Fibroblast of mammary gland (primary cell): ENCODE measurements at regions not wholly inside any gene's neighbourhood (a gene's known extent, or its start where the extent isn't known, plus 50 kb on each side); places are given as distances from the start of the nearest gene placed in this dataset.

Experiments
- DNase-seq: peaks from one replicate; pipeline ENCODE4 v3.0.0-alpha.2; 2010; ENCODE audit warnings: low read depth
- H3K4me3 ChIP-seq: 2 replicates; pipeline ENCODE4 v1.5.1; 2011; ENCODE audit warnings: low read depth, mild to moderate bottlenecking, low read length, moderate library complexity; ENCODE audit not compliant: control insufficient read depth
- CTCF ChIP-seq: conservative IDR thresholded peaks from 2 replicates; pipeline ENCODE4 v1.5.1; 2011; ENCODE audit warnings: low read depth, low read length, inconsistent platforms; ENCODE audit not compliant: control insufficient read depth, insufficient read depth

- TF ChIP-seq CTCF: no peak
- no peak for DNase-seq
- no peak overlapping the region for H3K4me3 ChIP-seq
These were observed 95.7 kb downstream of the ICOS start for GRCh38 chr2:204032301-204032700.

- DNase-seq: no peak
These were observed 97.3 kb downstream of the ICOS start for GRCh38 chr2:204033611-204034495.

GRCh38 chr2:204036706-204037105, 100.1 kb downstream of the ICOS start:
- no peak for TF ChIP-seq CTCF
- no peak for DNase-seq
- no peak overlapping the region for H3K4me3 ChIP-seq

More at GRCh38 chr2:204033611-204034495, 97.3 kb downstream of the ICOS start:
- H3K4me3 ChIP-seq: no peak overlapping the region
- TF ChIP-seq CTCF: no peak

GRCh38 chr2:204037286-204037685, 100.7 kb downstream of the ICOS start:
- no peak for DNase-seq
- no peak for TF ChIP-seq CTCF
- H3K4me3 ChIP-seq: no peak overlapping the region

- no peak for DNase-seq
- no peak for TF ChIP-seq CTCF
- H3K4me3 ChIP-seq: no peak overlapping the region
These were observed 102.8 kb downstream of the ICOS start for GRCh38 chr2:204039298-204039838.

- H3K4me3 ChIP-seq: no peak overlapping the region
- TF ChIP-seq CTCF: no peak
- DNase-seq: no peak
These were observed 103.5 kb downstream of the ICOS start for GRCh38 chr2:204040016-204040415.

- no peak overlapping the region for H3K4me3 ChIP-seq
- no peak for DNase-seq
- TF ChIP-seq CTCF: no peak
These were observed 105.8 kb downstream of the ICOS start for GRCh38 chr2:204042401-204042800.
